Endometrium (tissue), 2 donors: ENCODE measurements at regions not wholly inside any gene's neighbourhood (a gene's known extent, or its start where the extent isn't known, plus 50 kb on each side); places are given as distances from the start of the nearest gene placed in this dataset.
"Not testable (repeated sequence)": the region's sequence is repeated elsewhere in the genome, so short reads cannot be mapped to it uniquely, and the experiment has no call there.

ENCODE experiments used
- FAIRE-seq: peaks from 2 replicates; lab custom pipeline; 2012; peaks lifted over from hg19 to GRCh38; lab: Jason Lieb, UNC
- donor health status: control.
- donor health status: control.

DNA sequence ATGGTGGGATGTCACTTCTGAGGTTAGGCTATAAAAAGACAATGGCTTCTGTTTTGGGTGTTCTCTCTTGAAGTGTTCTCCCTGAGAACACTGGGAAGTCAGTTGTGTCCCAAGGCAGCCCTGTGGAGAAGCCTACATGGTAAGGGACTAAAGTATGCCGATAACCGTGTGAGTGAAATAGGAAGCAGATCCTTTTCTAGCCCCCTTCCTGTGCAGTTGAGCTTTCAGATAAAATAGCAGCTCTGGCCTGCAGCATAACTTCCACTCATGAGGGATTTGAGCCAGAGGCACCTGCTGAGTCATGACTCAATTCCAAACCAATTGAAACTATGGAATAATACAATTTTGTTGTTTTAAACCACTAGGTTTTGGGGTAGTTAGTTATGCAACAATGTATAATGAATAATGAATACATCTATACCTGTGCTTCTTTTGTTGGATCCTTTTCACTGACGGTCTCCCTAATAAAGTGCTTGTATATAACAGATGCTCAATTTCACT, 241.6 kb downstream of the TFAP2B start:
- no peak for FAIRE-seq

DNA sequence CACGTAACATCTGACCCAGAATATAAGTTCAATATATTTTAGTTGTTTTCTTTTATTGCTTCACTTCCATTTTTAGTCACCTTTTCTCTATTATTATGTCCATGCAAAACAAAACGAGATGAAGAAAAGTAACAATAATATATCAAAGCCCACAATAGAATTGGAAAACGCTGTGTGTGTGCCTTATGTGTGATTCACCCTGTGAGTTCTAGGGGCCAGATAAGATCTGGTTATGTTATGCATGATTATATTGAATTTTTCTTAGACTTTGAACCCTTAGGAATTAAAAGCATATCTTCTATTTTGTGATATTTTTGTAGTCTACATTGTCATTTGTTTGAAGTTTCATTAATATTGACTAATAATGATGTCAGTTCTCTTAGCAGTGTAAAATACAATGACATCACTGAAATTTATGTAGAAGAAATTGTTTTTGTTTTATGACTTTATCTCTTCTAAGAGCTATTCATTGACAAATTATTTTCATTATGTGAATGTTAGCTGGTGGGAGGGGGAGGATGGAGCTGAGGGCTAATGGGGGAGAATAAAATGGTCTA, 243.6 kb downstream of the TFAP2B start:
- no peak for FAIRE-seq

- no peak for FAIRE-seq
These were observed 259.3 kb downstream of the TFAP2B start for GRCh38 chr6:51077821-51078518.

- no peak for FAIRE-seq
These were observed 271.7 kb downstream of the TFAP2B start for GRCh38 chr6:51090343-51090742.

DNA sequence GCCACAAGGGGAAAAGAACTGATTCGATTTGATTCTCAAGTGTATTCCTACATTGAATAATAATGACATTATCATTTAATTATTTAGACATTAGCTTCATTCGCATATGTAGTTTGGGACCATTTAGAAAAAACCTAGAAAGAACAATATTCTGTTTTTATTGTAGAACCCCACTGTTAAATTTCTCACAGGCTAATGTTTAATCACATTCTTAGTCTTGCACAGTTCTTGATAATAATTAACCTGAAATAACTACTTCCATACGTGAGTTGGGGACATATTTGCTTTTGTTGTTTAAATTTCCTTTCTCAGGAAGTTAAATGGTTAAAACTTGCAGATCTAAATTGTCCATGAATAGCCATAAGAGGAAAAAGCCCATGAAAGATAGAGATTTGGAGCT, 275.2 kb downstream of the TFAP2B start:
- no peak for FAIRE-seq

GRCh38 chr6:51094271-51094670, 275.6 kb downstream of the TFAP2B start:
- no peak for FAIRE-seq

- no peak for FAIRE-seq
These were observed 279.6 kb downstream of the TFAP2B start for GRCh38 chr6:51098246-51098645.

GRCh38 chr6:51098791-51099190, 280.1 kb downstream of the TFAP2B start:
- no peak for FAIRE-seq

GRCh38 chr6:51099201-51099600, 280.5 kb downstream of the TFAP2B start:
- no peak for FAIRE-seq

DNA sequence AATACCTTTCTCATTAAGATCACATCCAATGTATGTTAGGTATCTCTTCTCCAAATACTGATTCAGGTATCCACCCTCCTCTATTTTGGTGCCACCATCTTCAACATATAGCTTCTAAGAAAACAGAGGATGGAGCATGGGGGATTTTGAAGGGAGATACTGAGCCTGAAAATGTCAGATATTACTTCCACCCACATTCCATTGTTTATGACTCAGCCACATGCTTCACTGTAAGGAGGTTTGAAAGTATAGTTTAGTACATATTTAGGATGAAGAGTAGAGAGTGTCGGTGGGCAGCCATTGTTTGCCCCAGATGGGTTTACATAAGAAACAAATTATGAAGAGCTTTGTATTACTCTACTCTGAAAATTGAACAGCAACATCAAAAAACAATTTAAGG, 286.7 kb downstream of the TFAP2B start:
- FAIRE-seq, result no peak

- FAIRE-seq, result no peak
These were observed 289.1 kb downstream of the TFAP2B start for GRCh38 chr6:51107769-51108203.

- no peak for FAIRE-seq
These were observed 290.0 kb downstream of the TFAP2B start for GRCh38 chr6:51108563-51109234.

DNA sequence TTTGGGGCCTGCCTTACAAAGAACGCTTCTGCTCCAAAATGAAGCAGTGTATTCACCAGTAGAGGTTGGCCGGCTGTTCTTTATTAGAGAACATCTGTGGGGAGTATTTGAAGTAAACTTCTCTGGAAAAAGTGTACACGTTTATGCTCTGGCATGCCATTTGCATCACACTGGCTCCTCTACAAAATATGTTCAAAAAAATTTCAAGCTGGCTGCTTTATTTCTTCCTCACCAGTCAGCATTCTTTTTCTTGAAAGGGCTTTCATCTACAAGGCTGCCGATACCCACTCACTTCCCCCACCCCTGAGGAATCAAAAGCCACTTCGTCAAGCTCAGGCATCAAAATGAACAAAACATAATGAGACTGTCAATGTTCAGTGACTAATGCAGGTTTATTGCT, 294.1 kb downstream of the TFAP2B start:
- FAIRE-seq, result no peak

DNA sequence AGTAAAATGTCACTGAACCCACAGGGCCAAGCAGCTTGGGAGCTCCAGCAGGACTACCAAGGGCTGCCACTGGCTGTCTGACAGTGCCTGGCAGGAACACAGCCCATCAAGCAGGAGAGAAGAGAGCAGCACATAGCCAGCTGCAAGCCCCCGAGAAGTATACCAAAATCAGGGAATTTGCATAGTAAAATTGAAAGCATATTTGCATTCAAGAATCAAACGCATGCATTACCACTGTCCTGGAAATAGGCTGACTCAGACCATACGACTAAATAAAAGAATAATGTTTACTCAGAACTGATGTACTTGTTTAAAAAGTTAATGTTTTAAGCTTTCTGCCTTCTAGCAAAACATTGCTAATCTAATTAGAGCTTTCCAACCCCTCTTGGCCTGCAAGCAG, 298.1 kb downstream of the TFAP2B start:
- no peak for FAIRE-seq

- FAIRE-seq, result no peak
These were observed 300.1 kb downstream of the TFAP2B start for GRCh38 chr6:51118792-51119191.

- no peak for FAIRE-seq
These were observed 301.3 kb downstream of the TFAP2B start for GRCh38 chr6:51120016-51120415.

DNA sequence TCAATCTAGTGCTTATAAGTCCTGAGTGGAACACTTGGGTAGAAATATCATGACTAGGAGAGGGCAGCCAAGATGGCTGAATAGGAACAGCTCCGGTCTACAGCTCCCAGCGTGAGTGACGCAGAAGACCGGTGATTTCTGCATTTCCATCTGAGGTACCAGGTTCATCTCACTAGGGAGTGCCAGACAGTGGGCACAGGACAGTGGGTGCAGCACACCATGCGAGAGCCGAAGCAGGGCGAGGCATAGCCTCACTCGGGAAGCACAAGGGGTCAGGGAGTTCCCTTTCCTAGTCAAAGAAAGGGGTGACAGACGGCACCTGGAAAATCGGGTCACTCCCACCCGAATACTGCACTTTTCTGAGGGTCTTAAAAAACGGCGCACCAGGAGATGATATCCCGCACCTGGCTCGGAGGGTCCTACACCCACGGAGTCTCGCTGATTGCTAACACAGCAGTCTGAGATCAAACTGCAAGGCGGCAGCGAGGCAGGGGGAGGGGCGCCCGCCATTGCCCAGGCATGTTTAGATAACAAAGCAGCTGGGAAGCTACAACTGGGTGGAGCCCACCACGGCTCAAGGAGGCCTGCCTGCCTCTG, 302.8 kb downstream of the TFAP2B start:
- FAIRE-seq, result not testable (repeated sequence)

DNA sequence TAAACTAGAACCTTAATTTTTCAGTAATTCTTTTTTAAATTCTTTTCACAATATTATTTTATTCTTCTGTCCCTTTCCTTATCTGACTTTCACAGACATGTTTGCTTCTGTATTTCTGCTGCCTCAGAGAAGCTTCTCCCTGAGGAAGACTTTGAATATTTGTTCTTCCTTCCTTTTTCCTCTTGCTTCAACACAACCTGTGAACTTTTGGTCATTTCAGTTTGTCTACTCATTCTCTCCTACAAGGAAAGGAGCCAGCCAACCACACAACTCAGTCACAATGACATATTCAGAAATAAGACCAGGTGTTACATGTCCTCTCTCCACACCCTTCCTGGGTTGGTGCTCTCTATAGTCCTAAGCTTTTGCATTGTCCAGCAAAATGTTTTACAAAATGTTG, 310.4 kb downstream of the TFAP2B start:
- no peak for FAIRE-seq

- FAIRE-seq, result no peak
These were observed 319.1 kb downstream of the TFAP2B start for GRCh38 chr6:51137777-51138176.

DNA sequence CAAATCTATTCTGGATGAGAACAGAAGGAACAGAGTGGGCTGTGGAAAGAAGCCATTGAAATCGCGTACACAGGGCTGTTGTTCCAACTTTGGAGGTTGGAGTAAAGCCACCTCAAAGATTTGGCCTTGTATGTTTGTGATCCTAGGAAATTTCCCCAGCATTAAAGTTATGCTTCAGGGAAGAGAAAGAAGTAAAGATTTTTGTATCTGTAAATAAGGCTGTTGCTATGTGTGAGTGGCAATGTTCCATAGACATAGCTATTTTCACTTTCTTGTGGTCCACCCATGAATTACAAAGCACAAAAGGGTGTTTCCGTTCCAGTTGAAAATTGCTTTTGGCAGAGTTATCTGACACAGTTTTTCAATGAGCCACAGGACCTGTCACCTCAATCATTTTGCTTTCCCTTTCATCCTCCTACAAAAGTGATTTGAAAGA, 321.3 kb downstream of the TFAP2B start:
- FAIRE-seq, result no peak

GRCh38 chr6:51141080-51141479, 322.4 kb downstream of the TFAP2B start:
- FAIRE-seq, result no peak

DNA sequence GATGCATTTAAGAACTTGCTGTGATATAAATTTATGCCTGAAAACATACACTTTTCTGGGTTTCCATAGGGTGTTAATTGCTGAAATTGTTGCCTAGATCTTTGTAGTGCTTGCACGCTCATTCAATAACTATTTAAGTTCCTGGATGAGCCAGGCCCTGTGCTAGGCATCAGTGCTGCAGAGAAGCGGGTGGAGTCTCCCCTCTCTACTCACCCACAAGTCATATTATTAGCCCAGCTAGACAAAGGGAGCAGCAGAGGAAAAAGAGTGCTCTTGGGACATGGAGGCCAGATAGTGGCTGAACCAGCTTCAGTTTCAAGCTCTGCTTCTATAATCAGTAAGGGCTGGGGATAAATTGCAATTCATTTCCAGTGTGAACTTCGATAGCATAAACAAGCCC, 329.1 kb downstream of the TFAP2B start:
- FAIRE-seq, result no peak

DNA sequence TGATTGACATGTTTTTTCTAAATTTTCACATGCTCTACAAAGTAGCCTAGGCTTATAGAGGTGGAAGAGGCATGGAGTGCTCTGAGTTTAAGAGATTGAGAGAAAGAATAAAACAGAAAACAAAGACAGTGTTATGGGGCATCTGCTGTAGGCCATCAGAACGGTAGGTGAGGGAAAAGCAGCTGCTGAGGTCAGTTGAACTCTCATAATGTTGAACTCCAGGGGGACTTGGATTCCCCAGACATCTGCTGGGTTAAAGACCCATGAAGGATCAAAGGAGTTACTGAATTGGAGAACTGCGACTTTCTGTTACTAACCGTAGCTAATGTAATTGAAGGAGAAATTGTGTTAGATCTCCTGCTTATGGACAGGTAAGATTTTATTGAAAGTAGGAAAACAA, 333.9 kb downstream of the TFAP2B start:
- FAIRE-seq, result no peak
